ENCODE measurements at regions not wholly inside any gene's neighbourhood (a gene's known extent, or its start where the extent isn't known, plus 50 kb on each side); places are given as distances from the start of the nearest gene placed in this dataset.

DNA sequence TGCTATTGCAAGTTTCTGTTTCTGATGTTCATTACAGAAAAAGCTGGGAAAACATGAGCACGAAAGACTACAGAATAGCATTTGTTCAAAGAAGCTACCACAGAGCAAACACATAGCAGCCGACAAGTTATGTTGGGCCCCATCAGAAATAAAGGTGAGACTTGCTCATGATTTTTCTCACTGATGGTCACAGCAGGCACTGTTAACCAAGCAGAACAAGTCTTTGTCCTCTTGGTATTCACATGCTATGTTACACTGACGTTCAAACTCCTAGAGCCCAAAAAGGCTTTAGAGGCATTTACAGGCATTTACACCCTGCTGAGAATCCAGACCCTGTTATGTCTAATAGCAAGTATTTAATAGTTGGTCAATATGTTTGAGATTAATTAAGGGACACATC lies 235.0 kb upstream of the HNMT start:
- Histone ChIP-seq H3K4me2 (ENCODE audit: low read depth, low read length, poor library complexity, severe bottlenecking) (no peak overlapping the region), H3K9ac (ENCODE audit: low read depth, low read length, poor library complexity, severe bottlenecking) (no peak overlapping the region), H3F3A (ENCODE audit: low read depth) (no peaks in the 10 kb centered on the region), H3K4me3 (ENCODE audit: low read length, poor library complexity, severe bottlenecking) (no peak overlapping the region), H3K9me2 (replicated peaks; ENCODE audit: low read depth, low read length) (0 out of 2 replicates have a peak, but pooled peaks cover 4% of the 10 kb centered on the region), H4K20me1 (ENCODE audit: insufficient read depth, low read length, poor library complexity, severe bottlenecking) (no peaks in the 10 kb centered on the region), H2AFZ (ENCODE audit: low read length) (no peak overlapping the region), H3K9me3 (ENCODE audit: insufficient read depth, low read depth, low read length) (no peaks in the 10 kb centered on the region), H3K36me3 (ENCODE audit: insufficient read depth, low read length) (no peaks in the 10 kb centered on the region), H3K4me1 (ENCODE audit: insufficient read depth, low read length, poor library complexity, severe bottlenecking) (no peaks in the 10 kb centered on the region), H3K27me3 (ENCODE audit: insufficient read depth, low read length, poor library complexity, severe bottlenecking) (no peaks in the 10 kb centered on the region), H3K79me2 (ENCODE audit: insufficient read depth, low read length) (no peaks in the 10 kb centered on the region)
- TF ChIP-seq EZH2phosphoT487 (IDR thresholded peaks at IDR 0.05; ENCODE audit: borderline replicate concordance): no peak
- TF ChIP-seq, protein P1, sequence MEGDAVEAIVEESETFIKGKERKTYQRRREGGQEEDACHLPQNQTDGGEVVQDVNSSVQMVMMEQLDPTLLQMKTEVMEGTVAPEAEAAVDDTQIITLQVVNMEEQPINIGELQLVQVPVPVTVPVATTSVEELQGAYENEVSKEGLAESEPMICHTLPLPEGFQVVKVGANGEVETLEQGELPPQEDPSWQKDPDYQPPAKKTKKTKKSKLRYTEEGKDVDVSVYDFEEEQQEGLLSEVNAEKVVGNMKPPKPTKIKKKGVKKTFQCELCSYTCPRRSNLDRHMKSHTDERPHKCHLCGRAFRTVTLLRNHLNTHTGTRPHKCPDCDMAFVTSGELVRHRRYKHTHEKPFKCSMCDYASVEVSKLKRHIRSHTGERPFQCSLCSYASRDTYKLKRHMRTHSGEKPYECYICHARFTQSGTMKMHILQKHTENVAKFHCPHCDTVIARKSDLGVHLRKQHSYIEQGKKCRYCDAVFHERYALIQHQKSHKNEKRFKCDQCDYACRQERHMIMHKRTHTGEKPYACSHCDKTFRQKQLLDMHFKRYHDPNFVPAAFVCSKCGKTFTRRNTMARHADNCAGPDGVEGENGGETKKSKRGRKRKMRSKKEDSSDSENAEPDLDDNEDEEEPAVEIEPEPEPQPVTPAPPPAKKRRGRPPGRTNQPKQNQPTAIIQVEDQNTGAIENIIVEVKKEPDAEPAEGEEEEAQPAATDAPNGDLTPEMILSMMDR (conservative IDR thresholded peaks at IDR 0.05; ENCODE audit: low read length): no peak

DNA sequence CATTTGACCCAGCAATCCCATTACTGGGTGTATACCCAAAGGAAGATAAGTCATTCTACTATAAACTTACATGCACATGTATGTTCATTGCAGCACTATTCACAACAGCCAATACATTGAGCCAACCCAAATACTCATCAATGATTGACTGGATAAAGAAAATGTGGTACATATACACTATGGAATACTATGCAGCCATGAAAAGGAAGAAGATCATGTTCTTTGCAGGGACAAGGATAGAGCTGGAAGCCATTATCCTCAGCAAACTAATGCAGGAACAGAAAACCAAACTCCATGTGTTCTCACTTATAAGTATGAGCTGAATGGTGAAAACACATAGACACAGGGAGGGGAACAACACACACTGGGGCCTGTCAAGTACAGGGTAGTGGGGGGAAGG lies 226.7 kb upstream of the HNMT start:
- TF ChIP-seq, protein P1 (conservative IDR thresholded peaks at IDR 0.05; ENCODE audit: low read length): no peak
- no peak for TF ChIP-seq EZH2phosphoT487 (IDR thresholded peaks at IDR 0.05; ENCODE audit: borderline replicate concordance)
- Histone ChIP-seq H2AFZ (ENCODE audit: low read length) (no peak overlapping the region), H3K9ac (ENCODE audit: low read depth, low read length, poor library complexity, severe bottlenecking) (no peak overlapping the region), H3K9me3 (ENCODE audit: insufficient read depth, low read depth, low read length) (no peaks in the 10 kb centered on the region), H3K9me2 (replicated peaks; ENCODE audit: low read depth, low read length) (no peaks in the 10 kb centered on the region), H3F3A (ENCODE audit: low read depth) (no peaks in the 10 kb centered on the region), H3K4me1 (ENCODE audit: insufficient read depth, low read length, poor library complexity, severe bottlenecking) (no peaks in the 10 kb centered on the region), H3K79me2 (ENCODE audit: insufficient read depth, low read length) (no peaks in the 10 kb centered on the region), H3K4me3 (ENCODE audit: low read length, poor library complexity, severe bottlenecking) (no peak overlapping the region), H4K20me1 (ENCODE audit: insufficient read depth, low read length, poor library complexity, severe bottlenecking) (no peaks in the 10 kb centered on the region), H3K36me3 (ENCODE audit: insufficient read depth, low read length) (no peaks in the 10 kb centered on the region), H3K4me2 (ENCODE audit: low read depth, low read length, poor library complexity, severe bottlenecking) (no peak overlapping the region), H3K27me3 (ENCODE audit: insufficient read depth, low read length, poor library complexity, severe bottlenecking) (no peaks in the 10 kb centered on the region)

DNA sequence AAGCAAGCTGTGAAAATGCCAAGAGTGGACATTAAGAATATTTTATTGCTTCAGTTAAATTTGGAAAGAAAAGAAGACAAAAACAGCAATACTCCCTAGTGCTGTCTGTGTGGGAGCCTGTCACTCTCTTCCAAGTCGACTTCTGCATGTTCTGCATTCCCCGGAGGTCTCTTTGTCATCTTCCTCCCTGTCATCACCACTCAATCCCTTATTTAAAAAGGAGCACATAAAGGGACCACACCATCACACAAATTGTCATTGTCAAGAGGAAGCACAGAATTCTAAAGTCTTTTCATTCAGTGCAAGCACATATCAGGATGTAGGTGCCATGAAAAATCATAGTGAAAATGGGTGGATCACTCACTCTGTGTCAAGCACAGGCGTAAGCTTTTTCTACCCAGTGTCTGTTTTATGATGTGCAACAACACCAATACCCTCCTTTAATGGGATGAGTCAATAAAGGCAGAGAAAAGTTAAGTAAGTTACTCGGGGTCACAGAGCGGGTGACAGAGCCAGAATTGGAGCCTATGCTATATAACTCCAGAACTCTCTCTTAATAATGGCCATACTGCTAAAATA lies 222.4 kb upstream of the HNMT start:
- Histone ChIP-seq H3K9me2 (replicated peaks; ENCODE audit: low read depth, low read length) (no peaks in the 10 kb centered on the region), H3K9ac (ENCODE audit: low read depth, low read length, poor library complexity, severe bottlenecking) (no peak overlapping the region), H3K9me3 (ENCODE audit: insufficient read depth, low read depth, low read length) (no peaks in the 10 kb centered on the region), H3K4me2 (ENCODE audit: low read depth, low read length, poor library complexity, severe bottlenecking) (no peak overlapping the region), H3K36me3 (ENCODE audit: insufficient read depth, low read length) (no peaks in the 10 kb centered on the region), H4K20me1 (ENCODE audit: insufficient read depth, low read length, poor library complexity, severe bottlenecking) (no peaks in the 10 kb centered on the region), H2AFZ (ENCODE audit: low read length) (no peak overlapping the region), H3K27me3 (ENCODE audit: insufficient read depth, low read length, poor library complexity, severe bottlenecking) (no peaks in the 10 kb centered on the region), H3F3A (ENCODE audit: low read depth) (no peaks in the 10 kb centered on the region), H3K4me3 (ENCODE audit: low read length, poor library complexity, severe bottlenecking) (no peak overlapping the region), H3K79me2 (ENCODE audit: insufficient read depth, low read length) (no peaks in the 10 kb centered on the region), H3K4me1 (ENCODE audit: insufficient read depth, low read length, poor library complexity, severe bottlenecking) (no peaks in the 10 kb centered on the region)
- TF ChIP-seq EZH2phosphoT487 (IDR thresholded peaks at IDR 0.05; ENCODE audit: borderline replicate concordance): no peak
- TF ChIP-seq, protein P1 (conservative IDR thresholded peaks at IDR 0.05; ENCODE audit: low read length): no peak
